ENCODE measurements at regions not wholly inside any gene's neighbourhood (a gene's known extent, or its start where the extent isn't known, plus 50 kb on each side); places are given as distances from the start of the nearest gene placed in this dataset.
A peak's percentile ranks its signal among the peaks of the same experiment; 100 is the strongest.
"Not testable (repeated sequence)": the region's sequence is repeated elsewhere in the genome, so short reads cannot be mapped to it uniquely, and the experiment has no call there.

GRCh38 chr14:106347890-106348755 lies 821.7 kb downstream of the TMEM121 start:
- no peak for DNase-seq (ENCODE audit: low read depth in 2 of 2)

GRCh38 chr14:106348873-106349540 lies 822.6 kb downstream of the TMEM121 start:
- peak; percentile 27 to 77 for DNase-seq (ENCODE audit: low read depth in 2 of 2)

GRCh38 chr14:106349678-106350457 lies 823.5 kb downstream of the TMEM121 start:
- not testable (repeated sequence) for DNase-seq (ENCODE audit: low read depth in 2 of 2)

DNA sequence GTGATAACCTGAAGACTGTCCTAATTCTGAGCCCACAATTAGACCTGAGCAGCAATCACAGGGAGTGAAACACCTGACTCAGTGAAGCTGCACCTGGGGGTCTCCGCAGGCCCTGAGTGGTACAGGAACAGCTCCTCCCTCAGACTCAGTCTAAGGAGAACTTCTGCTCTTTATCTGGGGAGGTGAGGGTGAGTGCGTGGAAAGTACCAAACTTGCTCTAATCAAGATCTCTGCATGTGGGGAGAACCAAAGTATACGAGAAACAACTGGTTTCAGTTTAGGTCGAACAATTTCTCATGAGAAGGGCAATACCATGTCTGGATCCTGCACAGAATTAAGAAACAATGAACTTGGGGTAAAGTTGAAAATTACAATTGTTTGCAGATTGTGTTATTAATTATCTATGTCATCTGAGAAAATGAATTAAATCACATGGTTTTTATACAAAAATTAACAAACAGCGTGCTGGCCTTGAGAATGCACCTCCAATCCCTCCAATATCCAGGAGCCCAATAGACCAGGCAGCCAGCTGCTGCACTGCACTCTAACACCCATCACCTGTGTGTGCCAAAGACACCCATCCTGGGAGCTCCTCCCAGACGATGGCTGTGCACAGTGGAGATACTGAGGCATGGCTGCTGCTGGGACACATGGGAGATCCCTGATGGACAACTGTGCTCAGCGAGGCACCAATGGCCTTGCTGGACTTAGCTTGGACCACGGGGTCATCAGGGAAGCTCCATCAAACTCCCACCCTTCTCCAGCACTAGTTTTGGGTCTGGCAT lies 828.8 kb downstream of the TMEM121 start:
- DNase-seq (ENCODE audit: low read depth in 2 of 2): not testable (repeated sequence)

- DNase-seq (ENCODE audit: low read depth in 2 of 2): not testable (repeated sequence)
Observed at GRCh38 chr14:106355881-106356642, 829.7 kb downstream of the TMEM121 start.

- not testable (repeated sequence) for DNase-seq (ENCODE audit: low read depth in 2 of 2)
Observed at GRCh38 chr14:106356643-106356930, 830.2 kb downstream of the TMEM121 start.

DNA sequence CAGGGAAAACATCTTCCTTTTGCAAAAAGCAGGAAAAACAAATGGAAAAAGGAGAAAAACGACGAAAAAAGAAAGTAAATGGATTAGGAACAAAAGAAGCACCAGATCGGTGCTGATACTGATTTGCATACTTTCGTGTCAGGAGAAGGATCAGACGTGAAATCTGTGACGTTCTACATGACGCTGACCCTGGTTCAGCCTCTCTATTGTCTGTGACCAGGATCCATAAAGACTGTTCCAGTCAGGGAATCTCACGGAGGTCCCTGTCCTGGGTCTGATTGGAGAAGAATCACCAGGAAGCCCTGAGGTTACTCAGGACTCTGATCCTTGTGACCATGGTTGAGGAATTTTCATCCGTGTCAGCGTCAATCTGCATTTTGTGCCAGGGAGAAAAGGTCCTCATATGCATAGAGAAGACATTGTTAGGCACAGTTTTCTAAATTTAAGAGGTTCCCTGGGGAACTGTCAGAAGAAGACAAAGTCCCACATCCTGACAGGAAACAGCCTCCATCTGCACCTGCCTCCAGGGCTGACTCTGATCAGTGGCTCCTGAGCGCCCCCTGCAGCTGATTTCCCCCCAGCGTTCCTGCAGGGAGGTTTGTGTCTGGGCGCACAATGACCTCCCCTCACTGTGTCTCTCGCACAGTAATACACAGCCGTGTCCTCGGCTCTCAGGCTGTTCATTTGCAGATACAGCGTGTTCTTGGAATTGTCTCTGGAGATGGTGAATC lies 832.9 kb downstream of the TMEM121 start:
- DNase-seq (ENCODE audit: low read depth in 2 of 2): not testable (repeated sequence)

DNA sequence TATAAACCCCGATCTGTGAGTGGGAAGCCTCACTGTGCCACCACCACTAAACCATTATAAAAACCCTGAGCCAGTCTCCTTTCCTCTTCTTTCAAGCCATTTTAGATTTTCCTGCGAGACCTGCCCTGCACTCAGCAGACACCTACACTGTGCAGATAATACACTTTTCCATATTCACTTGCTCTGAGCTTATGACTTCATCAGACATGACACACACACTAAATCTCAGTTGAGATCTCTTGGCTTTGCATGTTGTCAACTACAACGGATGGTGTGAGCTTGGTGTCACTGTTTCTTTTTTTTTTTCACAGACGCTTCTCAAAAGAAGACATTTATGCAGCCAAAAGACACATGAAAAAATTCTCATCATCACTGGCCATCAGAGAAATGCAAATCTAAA lies 839.0 kb downstream of the TMEM121 start:
- DNase-seq (ENCODE audit: low read depth in 2 of 2): not testable (repeated sequence)

GRCh38 chr14:106365894-106366293 lies 839.5 kb downstream of the TMEM121 start:
- not testable (repeated sequence) for DNase-seq (ENCODE audit: low read depth in 2 of 2)

DNA sequence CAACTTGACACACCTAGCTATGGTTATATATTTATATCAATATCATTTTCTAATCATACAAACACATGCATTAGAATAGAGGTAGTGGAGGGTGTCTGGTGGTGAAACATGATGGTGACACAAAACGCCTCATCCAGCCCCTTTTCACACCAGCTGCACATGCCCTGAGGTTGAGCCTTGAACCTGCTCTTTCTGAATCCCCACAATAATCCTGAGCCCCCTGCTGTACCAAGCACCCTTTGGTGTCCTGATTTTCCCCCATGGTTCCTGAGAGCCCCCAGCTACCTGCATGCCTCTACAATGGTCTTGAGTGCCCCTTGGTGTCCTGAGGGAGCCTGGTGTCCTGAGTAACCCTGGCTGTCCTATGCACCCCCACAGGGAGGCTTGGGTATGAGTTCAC lies 840.6 kb downstream of the TMEM121 start:
- DNase-seq (ENCODE audit: low read depth in 2 of 2): not testable (repeated sequence)

- not testable (repeated sequence) for DNase-seq (ENCODE audit: low read depth in 2 of 2)
Observed at GRCh38 chr14:106369456-106369855, 843.1 kb downstream of the TMEM121 start.

DNA sequence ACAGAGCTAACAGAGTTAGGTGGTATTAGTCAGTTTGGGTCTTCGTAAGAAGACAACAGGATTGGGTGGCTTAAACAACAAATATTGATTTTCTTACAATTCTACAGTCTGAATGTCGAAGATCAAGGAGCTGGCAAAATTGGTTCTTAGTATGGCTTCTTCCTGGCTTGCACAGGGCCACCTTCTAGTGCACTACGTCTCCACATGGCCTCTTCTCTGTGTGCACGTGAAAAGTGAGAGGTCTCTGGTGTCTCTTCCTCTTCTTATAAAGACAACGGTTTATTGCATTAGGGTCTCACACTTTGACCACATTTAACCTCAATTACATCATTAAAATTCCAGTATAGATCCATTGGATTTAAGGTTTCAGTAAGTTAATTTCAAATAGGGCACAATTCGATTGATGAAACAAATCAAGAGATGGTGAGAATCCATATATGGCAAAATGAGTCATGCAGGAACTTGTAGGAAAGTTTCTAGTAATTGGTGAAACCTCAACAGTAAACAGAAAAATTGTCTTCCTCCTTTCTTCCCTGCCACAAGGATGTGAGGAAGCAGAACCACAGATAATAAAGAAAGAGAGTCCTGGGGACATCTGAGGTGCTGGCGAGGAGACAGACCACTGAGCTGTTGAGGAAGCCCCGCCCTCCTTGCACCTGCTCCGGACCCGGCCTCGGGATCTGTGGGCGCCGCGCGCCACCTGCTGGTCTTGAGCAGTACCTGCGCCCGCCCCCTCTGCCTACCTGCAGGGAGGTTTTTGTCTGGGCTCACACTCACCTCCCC lies 846.7 kb downstream of the TMEM121 start:
- DNase-seq (ENCODE audit: low read depth in 2 of 2): peak; percentile 42 to 59

- DNase-seq (ENCODE audit: low read depth in 2 of 2): not testable (repeated sequence)
Observed at GRCh38 chr14:106373653-106374110, 847.3 kb downstream of the TMEM121 start.

DNA sequence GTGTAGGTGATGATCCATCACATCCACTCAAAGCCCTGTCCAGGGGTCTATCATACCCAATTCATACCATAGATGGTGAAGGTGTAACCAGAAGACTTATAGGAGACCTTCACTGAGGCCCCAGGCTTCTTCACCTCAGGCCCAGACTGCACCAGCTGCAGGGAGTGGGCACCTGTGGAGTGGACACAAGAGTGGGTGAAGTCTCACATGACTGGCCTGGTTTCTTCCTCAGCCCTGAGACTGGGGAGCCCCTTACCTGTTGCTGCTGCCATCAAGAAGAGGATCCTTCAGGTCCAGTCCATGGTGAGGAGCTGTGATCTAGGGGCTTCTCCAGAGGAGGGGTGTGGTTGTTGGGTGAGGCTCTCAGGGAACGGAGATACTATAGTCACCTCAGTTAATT lies 851.0 kb downstream of the TMEM121 start:
- no peak for DNase-seq (ENCODE audit: low read depth in 2 of 2)

DNA sequence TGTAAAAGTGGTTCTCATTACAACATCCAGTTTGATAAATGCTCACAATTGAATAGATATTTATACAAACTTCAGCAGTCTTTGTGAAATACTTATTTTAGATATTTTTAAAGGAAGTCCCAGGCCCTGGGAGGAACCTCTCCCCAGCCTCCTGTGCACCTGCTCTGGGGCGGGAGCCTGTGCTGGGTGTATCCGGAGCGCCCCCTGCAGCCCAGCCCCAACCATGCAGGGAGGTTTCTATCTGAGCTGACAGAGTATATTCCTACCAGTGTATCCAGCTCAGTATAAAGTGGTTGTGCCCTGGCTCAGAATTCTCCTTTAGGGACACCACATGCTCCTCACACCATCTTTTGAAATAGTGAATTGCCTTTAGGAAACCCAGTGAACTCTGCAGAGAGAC lies 851.8 kb downstream of the TMEM121 start:
- no peak for DNase-seq (ENCODE audit: low read depth in 2 of 2)

- DNase-seq (ENCODE audit: low read depth in 2 of 2): no peak
Observed at GRCh38 chr14:106380740-106381139, 854.4 kb downstream of the TMEM121 start.

DNA sequence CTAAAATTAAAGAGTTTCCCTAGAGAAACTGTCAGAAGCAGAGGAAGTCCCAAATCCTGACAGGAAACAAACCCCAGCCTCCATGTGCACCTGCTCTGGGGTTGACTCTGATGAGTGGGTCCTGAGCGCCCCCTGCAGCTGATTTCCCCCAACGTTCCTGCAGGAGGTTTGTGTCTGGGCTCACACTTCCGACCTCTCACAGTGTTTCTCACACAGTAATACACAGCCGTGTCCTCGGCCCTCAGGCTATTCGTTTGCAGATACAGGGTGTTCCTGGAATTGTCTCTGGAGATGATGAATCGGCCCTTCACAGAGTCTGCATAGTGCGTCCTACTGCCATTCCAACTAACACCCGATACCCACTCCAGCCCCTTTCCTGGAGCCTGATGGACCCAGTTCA lies 862.8 kb downstream of the TMEM121 start:
- DNase-seq (ENCODE audit: low read depth in 2 of 2): not testable (repeated sequence)

DNA sequence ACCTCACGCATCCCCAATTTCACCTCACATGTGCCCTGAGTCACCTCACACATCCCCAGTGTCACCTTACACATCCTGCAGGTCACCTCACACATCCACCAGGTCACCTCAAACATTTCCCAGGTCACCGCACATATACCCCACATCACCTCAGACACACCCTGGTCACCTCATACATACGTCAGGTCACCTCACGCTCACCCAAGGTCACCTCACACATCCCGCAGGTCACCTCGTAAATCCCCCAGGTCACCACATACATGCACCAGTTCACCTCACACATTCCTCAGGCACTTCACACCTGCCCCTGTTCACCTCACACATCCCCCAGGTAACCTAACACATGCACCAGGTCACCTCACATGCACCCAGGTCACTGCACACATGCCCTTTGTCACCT lies 864.0 kb downstream of the TMEM121 start:
- no peak for DNase-seq (ENCODE audit: low read depth in 2 of 2)

DNA sequence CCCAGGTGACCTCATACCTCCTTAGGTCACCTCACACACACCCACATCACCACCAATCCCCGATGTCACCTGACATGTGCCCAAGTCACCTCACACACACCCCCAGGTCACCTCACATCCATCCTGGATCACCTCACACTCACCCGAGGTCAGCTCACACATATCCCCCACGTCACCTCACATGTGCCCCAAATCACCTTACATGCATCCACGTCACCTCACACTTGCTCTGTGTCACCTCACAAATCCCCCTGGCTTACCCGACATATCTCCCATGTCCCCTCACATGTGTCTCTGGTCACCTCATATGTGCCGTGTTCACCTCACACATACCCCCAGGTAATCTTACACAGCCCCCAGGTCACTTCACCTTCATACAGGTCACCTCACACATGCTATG lies 864.6 kb downstream of the TMEM121 start:
- DNase-seq (ENCODE audit: low read depth in 2 of 2): no peak

All from stimulated activated CD8-positive, alpha-beta memory T cell treated with anti-CD3 and anti-CD28 coated beads, Interleukin-7, amount 100 ng/mL, for 1 hour (primary cell).